NCI-H1048 (cell line): ENCODE measurements at regions not wholly inside any gene's neighbourhood (a gene's known extent, or its start where the extent isn't known, plus 50 kb on each side); places are given as distances from the start of the nearest gene placed in this dataset.
"Not testable (repeated sequence)": the region's sequence is repeated elsewhere in the genome, so short reads cannot be mapped to it uniquely, and the experiment has no call there.

Experiments used
- DNase-seq: peaks from one replicate; lab custom pipeline; 2025; lab: John Stamatoyannopoulos, UW

- no peak for DNase-seq
Measured at GRCh38 chr5:53160895-53161294, 51.3 kb upstream of the MOCS2 start.

- DNase-seq = no peak
Measured at GRCh38 chr5:53161876-53162275, 52.3 kb upstream of the MOCS2 start.

- no peak for DNase-seq
Measured at GRCh38 chr5:53164478-53165165, 55.1 kb upstream of the MOCS2 start.

GRCh38 chr5:53165431-53166182 lies 56.0 kb upstream of the MOCS2 start:
- no peak for DNase-seq

- no peak for DNase-seq
Measured at GRCh38 chr5:53166183-53166495, 56.6 kb upstream of the MOCS2 start.

- DNase-seq = no peak
Measured at GRCh38 chr5:53167836-53168235, 58.3 kb upstream of the MOCS2 start.

- DNase-seq = no peak
Measured at GRCh38 chr5:53169933-53170332, 60.4 kb upstream of the MOCS2 start.

GRCh38 chr5:53170746-53171349 lies 61.3 kb upstream of the MOCS2 start:
- no peak for DNase-seq

GRCh38 chr5:53172073-53172472 lies 62.5 kb upstream of the MOCS2 start:
- DNase-seq = not testable (repeated sequence)

GRCh38 chr5:53172630-53173029 lies 63.1 kb upstream of the MOCS2 start:
- DNase-seq = no peak

GRCh38 chr5:53173083-53173482 lies 63.5 kb upstream of the MOCS2 start:
- DNase-seq = no peak

GRCh38 chr5:53178830-53179229 lies 69.3 kb upstream of the MOCS2 start:
- DNase-seq = no peak

- DNase-seq = no peak
Measured at GRCh38 chr5:53179691-53180090, 70.1 kb upstream of the MOCS2 start.

- no peak for DNase-seq
Measured at GRCh38 chr5:53180538-53180937, 71.0 kb upstream of the MOCS2 start.

- no peak for DNase-seq
Measured at GRCh38 chr5:53180991-53181390, 71.4 kb upstream of the MOCS2 start.

GRCh38 chr5:53183880-53184279 lies 74.3 kb upstream of the MOCS2 start:
- DNase-seq = no peak

GRCh38 chr5:53191548-53192165 lies 82.1 kb upstream of the MOCS2 start:
- DNase-seq = no peak

GRCh38 chr5:53194086-53194485 lies 84.5 kb upstream of the MOCS2 start:
- no peak for DNase-seq

GRCh38 chr5:53199882-53200281 lies 90.3 kb upstream of the MOCS2 start:
- no peak for DNase-seq

GRCh38 chr5:53200306-53200705 lies 90.7 kb upstream of the MOCS2 start:
- DNase-seq = no peak

GRCh38 chr5:53201746-53202145 lies 92.2 kb upstream of the MOCS2 start:
- DNase-seq = no peak

GRCh38 chr5:53206562-53206961 lies 97.0 kb upstream of the MOCS2 start:
- DNase-seq = no peak

GRCh38 chr5:53211799-53212198 lies 102.2 kb upstream of the MOCS2 start:
- no peak for DNase-seq
